Memory B cell (primary cell): ENCODE measurements at regions not wholly inside any gene's neighbourhood (a gene's known extent, or its start where the extent isn't known, plus 50 kb on each side); places are given as distances from the start of the nearest gene placed in this dataset.

Experiments
- ATAC-seq: fragments of 150-1000 bp; cut with Tn5 transposase; 2 replicates; pipeline ENCODE4 v1.10.0; 2021; ENCODE audit warnings: low read depth, mild to moderate bottlenecking, moderate library complexity
- DNase-seq, 2 donors: peaks; one replicate each; pipeline ENCODE4 v3.0.0; 2022; ENCODE audit warnings: low spot score in 2 of 2
- H3K27ac Mint-ChIP-seq: one replicate; pipeline ENCODE4 v1.8.0; 2022; ENCODE audit warnings: mild to moderate bottlenecking, moderate library complexity, mixed read lengths
- H3K27me3 Mint-ChIP-seq: one replicate; pipeline ENCODE4 v1.8.0; 2022; ENCODE audit warnings: mixed read lengths
- H3K36me3 Mint-ChIP-seq: one replicate; pipeline ENCODE4 v1.8.0; 2022; ENCODE audit warnings: mild to moderate bottlenecking, mixed read lengths
- H3K4me1 Mint-ChIP-seq: one replicate; pipeline ENCODE4 v1.8.0; 2022; ENCODE audit warnings: mixed read lengths
- H3K4me3 Mint-ChIP-seq: one replicate; pipeline ENCODE4 v1.8.0; 2022; ENCODE audit warnings: mild to moderate bottlenecking, moderate library complexity, mixed read lengths
- H3K9me3 Mint-ChIP-seq: one replicate; pipeline ENCODE4 v1.8.0; 2022; ENCODE audit warnings: mixed read lengths

DNA sequence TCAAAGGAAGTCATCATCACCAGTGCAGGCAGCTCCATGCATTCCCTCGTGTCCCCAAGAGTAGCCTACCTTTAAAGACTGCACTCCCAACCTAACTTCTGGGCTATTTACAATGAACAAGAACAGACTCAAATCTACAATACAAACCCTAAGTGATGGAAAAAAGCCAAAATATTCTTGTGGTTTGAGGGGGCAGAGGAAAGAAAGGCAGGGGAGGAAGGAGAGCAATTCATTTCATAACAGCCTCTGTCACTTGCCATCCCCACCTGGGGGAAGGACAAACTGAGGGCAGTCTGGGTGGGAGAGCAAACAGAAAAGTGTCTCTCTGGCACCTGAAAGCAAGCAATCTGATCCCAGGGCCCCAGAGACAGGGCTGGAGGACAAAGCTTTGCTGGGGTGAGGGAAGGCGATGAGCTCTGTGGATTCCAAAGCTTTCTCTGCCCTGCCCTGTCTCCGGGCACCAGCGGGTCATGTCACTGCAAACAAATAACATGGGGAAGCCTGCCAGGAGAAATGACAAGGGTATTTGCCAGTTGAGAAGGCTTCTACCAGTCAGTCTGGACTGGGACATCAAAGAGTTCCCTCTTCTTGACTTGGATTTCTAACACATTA is 528.0 kb upstream of the TNP1 start:
- Mint-ChIP-seq H3K36me3 (peaks cover 5% of the 10 kb centered on the region), H3K4me3 (no peak overlapping the region), H3K27ac (no peak overlapping the region), H3K27me3 (no peaks in the 10 kb centered on the region), H3K4me1 (no peaks in the 10 kb centered on the region), H3K9me3 (peaks cover 5% of the 10 kb centered on the region)
- ATAC-seq (no peak), DNase-seq (no peak)

- Mint-ChIP-seq H3K9me3 (no peaks in the 10 kb centered on the region), H3K36me3 (no peaks in the 10 kb centered on the region)
Observed at GRCh38 chr2:217386041-217386440, 526.2 kb upstream of the TNP1 start.

GRCh38 chr2:217383620-217384019 is 523.8 kb upstream of the TNP1 start:
- Mint-ChIP-seq H3K27me3 (no peaks in the 10 kb centered on the region), H3K27ac (no peak overlapping the region), H3K36me3 (no peaks in the 10 kb centered on the region), H3K4me1 (no peaks in the 10 kb centered on the region), H3K9me3 (no peaks in the 10 kb centered on the region), H3K4me3 (no peak overlapping the region)
- no peak for DNase-seq
- ATAC-seq = no peak

More at GRCh38 chr2:217386041-217386440, 526.2 kb upstream of the TNP1 start:
- H3K4me1 Mint-ChIP-seq = no peaks in the 10 kb centered on the region
- no peak overlapping the region for H3K27ac Mint-ChIP-seq
- ATAC-seq (no peak), DNase-seq (no peak)
- no peak overlapping the region for H3K4me3 Mint-ChIP-seq
- H3K27me3 Mint-ChIP-seq = no peaks in the 10 kb centered on the region

DNA sequence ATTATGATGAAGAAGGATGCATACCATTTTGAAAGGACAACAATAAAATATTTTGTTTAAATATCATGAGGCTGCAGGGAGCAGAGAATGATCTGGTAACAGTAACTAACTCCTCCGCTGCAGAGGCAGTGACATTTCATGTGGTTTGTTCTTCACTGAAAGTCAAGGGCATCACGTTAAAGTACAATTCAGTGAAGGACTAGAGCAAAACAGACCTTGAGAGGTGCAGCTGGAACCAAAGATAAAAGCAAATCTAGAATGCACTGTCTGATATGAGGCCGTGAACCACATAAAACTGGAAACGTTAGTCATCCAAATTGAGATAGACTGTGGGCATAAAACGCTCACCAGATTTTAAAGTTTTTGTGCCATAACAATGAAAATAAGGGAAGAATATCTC is 522.9 kb upstream of the TNP1 start:
- ATAC-seq = no peak
- H3K27ac Mint-ChIP-seq = no peak overlapping the region
- DNase-seq = no peak
- H3K36me3 Mint-ChIP-seq = no peaks in the 10 kb centered on the region
- no peak overlapping the region for H3K4me3 Mint-ChIP-seq
- H3K27me3 Mint-ChIP-seq = no peaks in the 10 kb centered on the region
- no peaks in the 10 kb centered on the region for H3K4me1 Mint-ChIP-seq
- H3K9me3 Mint-ChIP-seq = no peaks in the 10 kb centered on the region

GRCh38 chr2:217379807-217380206 is 519.9 kb upstream of the TNP1 start:
- Mint-ChIP-seq H3K36me3 (no peaks in the 10 kb centered on the region), H3K27ac (no peak overlapping the region), H3K4me3 (no peak overlapping the region), H3K9me3 (peaks cover 2% of the 10 kb centered on the region), H3K27me3 (peaks cover 2% of the 10 kb centered on the region), H3K4me1 (no peaks in the 10 kb centered on the region)
- no peak for DNase-seq
- ATAC-seq = no peak

DNA sequence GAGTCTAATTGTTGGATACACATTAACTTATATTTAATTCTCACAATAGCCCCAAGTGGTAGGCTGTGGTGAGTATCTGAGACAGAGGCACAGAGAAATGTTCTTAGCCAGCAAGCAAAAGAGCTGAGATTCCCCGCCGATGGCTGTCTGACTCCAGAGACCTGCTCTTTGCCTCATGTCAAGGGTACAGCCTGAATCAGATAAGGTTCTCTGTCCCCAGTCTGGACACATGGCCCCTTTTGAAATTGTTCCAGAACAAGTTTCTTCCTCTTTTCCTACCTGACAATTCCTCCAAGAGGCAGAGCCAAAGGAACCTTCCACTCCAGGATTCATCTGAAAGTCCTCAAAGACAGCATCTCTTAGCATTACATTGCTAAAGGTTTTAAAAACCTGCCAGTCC is 512.9 kb upstream of the TNP1 start:
- Mint-ChIP-seq H3K36me3 (no peaks in the 10 kb centered on the region), H3K4me1 (no peaks in the 10 kb centered on the region), H3K27me3 (peaks cover 2% of the 10 kb centered on the region), H3K27ac (no peak overlapping the region), H3K4me3 (no peak overlapping the region), H3K9me3 (peaks cover 2% of the 10 kb centered on the region)
- DNase-seq = no peak
- ATAC-seq = no peak

DNA sequence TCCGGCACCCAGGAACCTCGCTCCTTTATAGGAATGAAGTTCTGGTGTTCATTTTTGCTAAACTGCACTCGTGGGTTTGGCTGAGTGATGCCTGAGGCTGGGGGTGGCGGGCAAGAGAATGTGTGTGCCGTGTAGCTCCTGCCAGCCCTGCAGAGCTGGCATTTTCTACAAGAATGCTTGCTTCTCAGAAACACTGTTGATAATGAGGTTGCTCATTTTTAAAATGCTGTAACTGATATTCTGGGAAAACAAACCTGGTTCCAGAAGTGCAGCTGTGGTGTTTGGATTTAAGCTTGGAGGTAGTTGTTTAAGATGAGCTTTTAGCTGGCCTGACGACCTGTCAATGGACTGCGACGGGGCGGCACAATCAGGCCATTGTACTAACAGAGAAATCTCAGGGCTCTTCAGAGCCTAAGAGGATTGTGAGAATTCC is 511.9 kb upstream of the TNP1 start:
- ATAC-seq (no peak), DNase-seq (no peak)
- Mint-ChIP-seq H3K27ac (no peak overlapping the region), H3K4me1 (no peaks in the 10 kb centered on the region), H3K9me3 (peaks cover 2% of the 10 kb centered on the region), H3K4me3 (no peak overlapping the region), H3K27me3 (peaks cover 2% of the 10 kb centered on the region), H3K36me3 (no peaks in the 10 kb centered on the region)

DNA sequence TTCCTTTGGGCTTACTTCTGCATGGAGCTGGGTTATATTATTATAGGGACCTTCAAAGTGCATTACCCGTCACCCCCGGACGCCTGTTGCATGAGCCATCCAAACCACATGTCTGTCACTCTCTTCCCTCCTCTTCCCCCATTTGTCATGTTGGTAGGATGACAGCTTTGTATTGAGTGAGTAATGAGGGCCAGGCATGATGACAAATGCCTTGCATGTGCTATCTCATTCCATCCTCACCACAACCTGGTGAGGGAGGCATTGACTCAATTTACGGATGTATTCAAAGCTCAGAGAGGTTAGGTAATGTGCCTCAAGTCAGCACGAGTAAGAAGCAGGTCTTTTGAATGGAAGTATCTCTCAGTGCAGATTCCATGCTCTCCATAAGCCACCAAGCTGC is 510.5 kb upstream of the TNP1 start:
- no peak for DNase-seq

DNA sequence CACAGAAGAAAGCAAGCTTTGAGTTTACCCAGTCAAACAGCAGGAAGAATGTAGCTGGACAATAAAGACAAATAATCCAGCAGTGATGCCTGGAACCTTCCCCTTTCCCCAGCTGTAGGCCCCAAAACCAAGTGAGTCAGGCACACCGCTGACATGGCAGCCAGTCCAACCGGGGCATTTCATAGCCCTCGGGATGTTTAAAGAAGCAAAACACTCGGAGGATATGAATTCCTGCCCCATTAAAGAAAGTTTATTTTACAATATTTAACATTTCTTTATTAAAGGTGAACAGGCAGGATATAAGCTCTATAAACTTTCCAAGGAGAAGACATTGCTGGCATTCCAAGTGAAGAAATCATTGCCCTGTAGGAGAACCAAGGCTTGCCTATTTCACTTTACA is 507.6 kb upstream of the TNP1 start:
- H3K27ac Mint-ChIP-seq = no peak overlapping the region
- H3K4me1 Mint-ChIP-seq = peaks cover 7% of the 10 kb centered on the region
- peaks cover 3% of the 10 kb centered on the region for H3K27me3 Mint-ChIP-seq
- no peaks in the 10 kb centered on the region for H3K36me3 Mint-ChIP-seq
- ATAC-seq (no peak), DNase-seq (no peak)
- H3K9me3 Mint-ChIP-seq = peaks cover 2% of the 10 kb centered on the region
- H3K4me3 Mint-ChIP-seq = no peak overlapping the region

More for the DNA sequence above, 510.5 kb upstream of the TNP1 start:
- Mint-ChIP-seq H3K9me3 (no peaks in the 10 kb centered on the region), H3K27ac (no peak overlapping the region), H3K4me3 (no peak overlapping the region), H3K4me1 (no peaks in the 10 kb centered on the region), H3K27me3 (no peaks in the 10 kb centered on the region), H3K36me3 (no peaks in the 10 kb centered on the region)
- no peak for ATAC-seq

- peaks cover 3% of the 10 kb centered on the region for H3K27me3 Mint-ChIP-seq
- no peaks in the 10 kb centered on the region for H3K36me3 Mint-ChIP-seq
- no peak overlapping the region for H3K27ac Mint-ChIP-seq
- DNase-seq (no peak), ATAC-seq (no peak)
- no peak overlapping the region for H3K4me3 Mint-ChIP-seq
- peaks cover 7% of the 10 kb centered on the region for H3K4me1 Mint-ChIP-seq
- peaks cover 2% of the 10 kb centered on the region for H3K9me3 Mint-ChIP-seq
Observed at GRCh38 chr2:217366966-217367365, 507.1 kb upstream of the TNP1 start.

DNA sequence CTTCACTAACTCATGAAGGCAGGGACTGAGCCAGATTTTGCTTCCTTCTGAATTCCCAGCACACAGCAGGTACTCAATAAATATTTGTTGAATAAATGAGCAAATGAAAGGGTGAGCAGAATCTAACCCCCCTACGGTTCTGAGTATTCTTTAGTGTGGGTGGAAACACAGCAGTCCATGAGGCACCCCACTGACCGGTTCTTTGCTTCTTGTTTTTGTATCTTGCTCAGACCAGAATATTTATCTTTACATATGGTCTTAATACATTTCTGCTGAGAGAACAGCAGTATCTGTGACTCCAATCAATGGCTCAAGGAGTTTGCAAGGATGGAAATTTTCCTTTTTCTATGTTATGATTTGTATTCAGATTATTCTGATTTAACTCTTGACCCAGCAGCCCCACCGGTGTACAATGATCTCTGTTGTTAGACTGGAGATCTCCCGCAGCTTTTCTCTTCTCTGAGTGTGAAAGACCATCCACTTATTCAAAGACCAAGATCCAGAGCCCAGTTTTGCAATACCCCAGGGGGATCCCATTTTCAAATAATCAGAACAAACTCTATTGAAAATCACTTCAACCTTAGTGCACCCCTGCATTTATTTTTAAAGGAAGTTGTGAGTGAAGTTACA is 506.5 kb upstream of the TNP1 start:
- ATAC-seq (no peak), DNase-seq (no peak)
- peaks cover 2% of the 10 kb centered on the region for H3K9me3 Mint-ChIP-seq
- H3K4me1 Mint-ChIP-seq = peaks cover 7% of the 10 kb centered on the region
- H3K36me3 Mint-ChIP-seq = no peaks in the 10 kb centered on the region
- peaks cover 3% of the 10 kb centered on the region for H3K27me3 Mint-ChIP-seq
- no peak overlapping the region for H3K27ac Mint-ChIP-seq
- H3K4me3 Mint-ChIP-seq = no peak overlapping the region

- no peak overlapping the region for H3K27ac Mint-ChIP-seq
- DNase-seq (no peak), ATAC-seq (no peak)
- peaks cover 7% of the 10 kb centered on the region for H3K4me1 Mint-ChIP-seq
- H3K27me3 Mint-ChIP-seq = peaks cover 3% of the 10 kb centered on the region
- peaks cover 2% of the 10 kb centered on the region for H3K9me3 Mint-ChIP-seq
- no peaks in the 10 kb centered on the region for H3K36me3 Mint-ChIP-seq
- H3K4me3 Mint-ChIP-seq = no peak overlapping the region
Observed at GRCh38 chr2:217365656-217366055, 505.8 kb upstream of the TNP1 start.

DNA sequence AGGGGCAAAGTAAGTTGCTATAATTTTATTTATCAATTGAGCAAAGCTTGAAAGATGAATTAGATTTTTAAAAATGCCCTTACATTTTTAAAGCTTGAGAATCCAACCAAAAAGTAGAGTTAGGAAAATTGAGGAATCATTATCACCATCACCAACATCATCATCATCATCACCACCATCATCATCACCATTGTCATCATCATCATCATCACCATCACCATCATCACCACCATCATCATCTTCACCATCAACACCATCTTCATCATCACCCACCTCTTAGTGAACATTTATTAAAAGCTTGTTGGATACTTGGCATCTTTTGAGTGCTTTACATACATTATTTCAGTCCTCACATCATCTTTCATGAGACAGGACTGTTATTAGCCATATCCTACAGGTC is 504.4 kb upstream of the TNP1 start:
- no peak overlapping the region for H3K27ac Mint-ChIP-seq
- DNase-seq (no peak), ATAC-seq (no peak)
- H3K4me1 Mint-ChIP-seq = peaks cover 7% of the 10 kb centered on the region
- H3K9me3 Mint-ChIP-seq = peaks cover 2% of the 10 kb centered on the region
- H3K27me3 Mint-ChIP-seq = peaks cover 3% of the 10 kb centered on the region
- H3K4me3 Mint-ChIP-seq = no peak overlapping the region
- no peaks in the 10 kb centered on the region for H3K36me3 Mint-ChIP-seq

GRCh38 chr2:217363470-217363869 is 503.6 kb upstream of the TNP1 start:
- Mint-ChIP-seq H3K4me3 (no peak overlapping the region), H3K36me3 (no peaks in the 10 kb centered on the region), H3K4me1 (peaks cover 7% of the 10 kb centered on the region), H3K27ac (no peak overlapping the region), H3K27me3 (peaks cover 4% of the 10 kb centered on the region), H3K9me3 (peaks cover 3% of the 10 kb centered on the region)
- ATAC-seq (no peak), DNase-seq (no peak)

- no peak overlapping the region for H3K27ac Mint-ChIP-seq
- no peaks in the 10 kb centered on the region for H3K36me3 Mint-ChIP-seq
- H3K27me3 Mint-ChIP-seq = peaks cover 6% of the 10 kb centered on the region
- H3K9me3 Mint-ChIP-seq = peaks cover 5% of the 10 kb centered on the region
- DNase-seq (no peak), ATAC-seq (no peak)
- H3K4me1 Mint-ChIP-seq = peaks cover 7% of the 10 kb centered on the region
- no peak overlapping the region for H3K4me3 Mint-ChIP-seq
Observed at GRCh38 chr2:217362710-217363109, 502.8 kb upstream of the TNP1 start.
